Cerebellar cortex (tissue), 1 donor: ENCODE measurements at regions not wholly inside any gene's neighbourhood (a gene's known extent, or its start where the extent isn't known, plus 50 kb on each side); places are given as distances from the start of the nearest gene placed in this dataset.
"Not testable (repeated sequence)": the region's sequence is repeated elsewhere in the genome, so short reads cannot be mapped to it uniquely, and the experiment has no call there.

Source experiments
- DNase-seq: peaks from one replicate; pipeline ENCODE4 v3.0.0-alpha.2; 2015; ENCODE audit warnings: low spot score

GRCh38 chr6:103326760-103327757, 1532.7 kb downstream of the HACE1 start:
- peak; percentile 76 for DNase-seq

- DNase-seq = no peak
These were observed 1546.3 kb downstream of the HACE1 start for GRCh38 chr6:103313432-103313831.

- not testable (repeated sequence) for DNase-seq
These were observed 1565.3 kb downstream of the HACE1 start for GRCh38 chr6:103294376-103294775.

- DNase-seq = peak; percentile 0
These were observed 1574.9 kb downstream of the HACE1 start for GRCh38 chr6:103284835-103285234.

- no peak for DNase-seq
These were observed 1579.3 kb downstream of the HACE1 start for GRCh38 chr6:103280417-103280816.

- peak; percentile 0 for DNase-seq
These were observed 1581.8 kb downstream of the HACE1 start for GRCh38 chr6:103277936-103278335.

GRCh38 chr6:103273048-103273447, 1586.7 kb downstream of the HACE1 start:
- peak; percentile 49 for DNase-seq

- DNase-seq = no peak
These were observed 1590.1 kb downstream of the HACE1 start for GRCh38 chr6:103269581-103269980.

GRCh38 chr6:103268335-103268734, 1591.4 kb downstream of the HACE1 start:
- DNase-seq = no peak

GRCh38 chr6:103264020-103264419, 1595.7 kb downstream of the HACE1 start:
- no peak for DNase-seq

- DNase-seq = no peak
These were observed 1604.6 kb downstream of the HACE1 start for GRCh38 chr6:103255132-103255531.

GRCh38 chr6:103236923-103237322, 1622.8 kb downstream of the HACE1 start:
- DNase-seq = no peak

GRCh38 chr6:103231181-103231580, 1628.5 kb downstream of the HACE1 start:
- DNase-seq = no peak

GRCh38 chr6:103215847-103216246, 1643.9 kb downstream of the HACE1 start:
- no peak for DNase-seq

GRCh38 chr6:103210686-103211085, 1649.0 kb downstream of the HACE1 start:
- DNase-seq = no peak

- DNase-seq = no peak
These were observed 1661.3 kb downstream of the HACE1 start for GRCh38 chr6:103198386-103198785.

GRCh38 chr6:103193413-103193812, 1666.3 kb downstream of the HACE1 start:
- no peak for DNase-seq

GRCh38 chr6:103191391-103192093, 1668.2 kb downstream of the HACE1 start:
- no peak for DNase-seq

- no peak for DNase-seq
These were observed 1674.9 kb downstream of the HACE1 start for GRCh38 chr6:103184776-103185175.

GRCh38 chr6:103183831-103184411, 1675.8 kb downstream of the HACE1 start:
- DNase-seq = no peak

GRCh38 chr6:103178193-103178592, 1681.5 kb downstream of the HACE1 start:
- DNase-seq = no peak

GRCh38 chr6:103177791-103178190, 1681.9 kb downstream of the HACE1 start:
- peak; percentile 6 for DNase-seq

- DNase-seq = no peak
These were observed 1684.7 kb downstream of the HACE1 start for GRCh38 chr6:103175056-103175455.
